ENCODE measurements at regions not wholly inside any gene's neighbourhood (a gene's known extent, or its start where the extent isn't known, plus 50 kb on each side); places are given as distances from the start of the nearest gene placed in this dataset.

DNA sequence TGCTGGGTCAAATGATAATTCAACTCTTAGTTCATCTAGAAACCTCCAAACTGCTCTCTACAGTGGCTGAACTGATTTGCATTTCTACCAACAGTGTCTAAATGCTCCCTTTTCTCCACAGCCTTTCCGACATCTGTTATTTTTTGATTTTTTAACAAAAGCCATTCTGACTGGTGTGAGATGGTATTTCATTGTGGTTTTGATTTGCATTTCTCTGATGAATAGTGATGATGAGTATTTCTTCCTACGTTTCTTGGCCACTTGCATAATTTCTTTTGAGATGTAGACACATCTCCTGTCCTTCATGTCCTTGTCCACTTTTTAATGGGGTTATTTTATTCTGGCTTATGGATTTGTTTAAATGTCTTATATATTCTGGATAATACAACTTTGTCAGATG is 298.2 kb upstream of the ARSJ start:
- no peak overlapping the region for H3K4me3 ChIP-seq (ENCODE audit: low read depth, low read length)
- TF ChIP-seq, protein P1, sequence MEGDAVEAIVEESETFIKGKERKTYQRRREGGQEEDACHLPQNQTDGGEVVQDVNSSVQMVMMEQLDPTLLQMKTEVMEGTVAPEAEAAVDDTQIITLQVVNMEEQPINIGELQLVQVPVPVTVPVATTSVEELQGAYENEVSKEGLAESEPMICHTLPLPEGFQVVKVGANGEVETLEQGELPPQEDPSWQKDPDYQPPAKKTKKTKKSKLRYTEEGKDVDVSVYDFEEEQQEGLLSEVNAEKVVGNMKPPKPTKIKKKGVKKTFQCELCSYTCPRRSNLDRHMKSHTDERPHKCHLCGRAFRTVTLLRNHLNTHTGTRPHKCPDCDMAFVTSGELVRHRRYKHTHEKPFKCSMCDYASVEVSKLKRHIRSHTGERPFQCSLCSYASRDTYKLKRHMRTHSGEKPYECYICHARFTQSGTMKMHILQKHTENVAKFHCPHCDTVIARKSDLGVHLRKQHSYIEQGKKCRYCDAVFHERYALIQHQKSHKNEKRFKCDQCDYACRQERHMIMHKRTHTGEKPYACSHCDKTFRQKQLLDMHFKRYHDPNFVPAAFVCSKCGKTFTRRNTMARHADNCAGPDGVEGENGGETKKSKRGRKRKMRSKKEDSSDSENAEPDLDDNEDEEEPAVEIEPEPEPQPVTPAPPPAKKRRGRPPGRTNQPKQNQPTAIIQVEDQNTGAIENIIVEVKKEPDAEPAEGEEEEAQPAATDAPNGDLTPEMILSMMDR (IDR thresholded peaks at IDR 0.05; ENCODE audit: low read depth, low read length) = no peak

- TF ChIP-seq, protein P1 (IDR thresholded peaks at IDR 0.05; ENCODE audit: low read depth, low read length) = no peak
- H3K4me3 ChIP-seq (ENCODE audit: low read depth, low read length) = no peak overlapping the region
These were observed 299.6 kb upstream of the ARSJ start for GRCh38 chr4:114279066-114279465.

GRCh38 chr4:114279711-114280110 is 300.3 kb upstream of the ARSJ start:
- no peak overlapping the region for H3K4me3 ChIP-seq (ENCODE audit: low read depth, low read length)
- TF ChIP-seq, protein P1 (IDR thresholded peaks at IDR 0.05; ENCODE audit: low read depth, low read length) = no peak

- TF ChIP-seq, protein P1 (IDR thresholded peaks at IDR 0.05; ENCODE audit: low read depth, low read length) = no peak
- H3K4me3 ChIP-seq (ENCODE audit: low read depth, low read length) = no peak overlapping the region
These were observed 301.2 kb upstream of the ARSJ start for GRCh38 chr4:114280645-114281044.

DNA sequence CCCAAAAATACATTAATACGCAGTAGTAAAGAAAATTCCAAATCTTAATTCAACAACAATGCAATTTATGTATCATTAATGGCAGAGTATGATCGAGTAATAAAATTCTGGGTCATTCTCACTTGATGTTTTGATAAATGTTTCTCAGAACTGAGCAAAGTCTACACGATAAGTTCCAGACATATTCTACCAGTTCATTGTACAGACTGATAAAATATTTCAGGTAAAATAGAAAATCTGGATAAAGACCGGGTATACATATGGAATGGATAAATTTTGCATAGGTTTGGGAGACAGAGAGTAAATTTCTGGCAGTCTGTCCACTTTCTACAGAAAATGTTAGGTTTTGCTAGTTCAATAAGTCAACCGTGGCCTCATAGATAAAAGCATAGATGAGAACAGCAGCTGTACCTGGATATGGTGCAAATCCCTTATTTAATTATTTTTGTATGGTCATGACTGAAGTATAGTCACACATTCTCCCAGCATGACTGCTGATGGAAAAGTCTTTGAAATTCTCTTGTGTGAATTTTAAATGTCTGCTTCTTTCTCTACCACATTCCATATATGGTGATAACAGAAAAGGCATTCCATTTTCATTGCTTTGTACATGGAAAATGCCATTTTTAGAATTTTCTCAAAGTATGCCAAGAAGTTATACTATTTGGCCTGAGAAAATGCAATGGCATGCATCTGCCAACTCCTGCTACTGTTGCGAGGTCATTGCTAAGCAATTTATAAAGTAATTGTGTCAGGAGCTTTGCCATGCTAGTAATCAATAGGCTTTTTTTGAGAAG is 301.9 kb upstream of the ARSJ start:
- TF ChIP-seq, protein P1 (IDR thresholded peaks at IDR 0.05; ENCODE audit: low read depth, low read length) = no peak
- H3K4me3 ChIP-seq (ENCODE audit: low read depth, low read length) = no peak overlapping the region

GRCh38 chr4:114282937-114283336 is 303.5 kb upstream of the ARSJ start:
- TF ChIP-seq, protein P1 (IDR thresholded peaks at IDR 0.05; ENCODE audit: low read depth, low read length) = no peak

GRCh38 chr4:114284629-114285028 is 305.2 kb upstream of the ARSJ start:
- H3K4me3 ChIP-seq (ENCODE audit: low read depth, low read length) = no peak overlapping the region
- TF ChIP-seq, protein P1 (IDR thresholded peaks at IDR 0.05; ENCODE audit: low read depth, low read length) = no peak

More at GRCh38 chr4:114282937-114283336, 303.5 kb upstream of the ARSJ start:
- no peak overlapping the region for H3K4me3 ChIP-seq (ENCODE audit: low read depth, low read length)
